ENCODE measurements at regions not wholly inside any gene's neighbourhood (a gene's known extent, or its start where the extent isn't known, plus 50 kb on each side); places are given as distances from the start of the nearest gene placed in this dataset.

- no peak overlapping the region for H3K18ac ChIP-seq (ENCODE audit: insufficient read length, low read depth, low read length)
- H4K91ac ChIP-seq (ENCODE audit: insufficient read length, low read depth, low read length), result no peak overlapping the region
- no peak overlapping the region for H2BK5ac ChIP-seq (ENCODE audit: insufficient read length, low read length)
- H2BK15ac ChIP-seq (ENCODE audit: low read depth, low read length), result no peak overlapping the region
- H3K9ac ChIP-seq (ENCODE audit: extremely low read depth, insufficient read length, low read length), result no peak overlapping the region
- H4K8ac ChIP-seq (replicated peaks; ENCODE audit: insufficient read length, low read depth, low read length), result no peak overlapping the region
- no peaks in the 10 kb centered on the region for H3K9me3 Mint-ChIP-seq
- H4K20me1 ChIP-seq (ENCODE audit: control insufficient read depth, insufficient read depth, insufficient read length), result no peaks in the 10 kb centered on the region
- no peak for TF ChIP-seq CTCF (conservative IDR thresholded peaks at IDR 0.05)
- H3K23me2 ChIP-seq (ENCODE audit: insufficient read length, low read depth, low read length, poor library complexity, severe bottlenecking), result no peaks in the 10 kb centered on the region
- H2AK5ac ChIP-seq (ENCODE audit: insufficient read length, low read length), result no peak overlapping the region
- H3K27ac Mint-ChIP-seq, result no peak overlapping the region
- H2AFZ ChIP-seq (ENCODE audit: low read length), result no peak overlapping the region
- no peak overlapping the region for H3K27ac ChIP-seq (ENCODE audit: insufficient read length, low read depth, low read length)
- no peak overlapping the region for H2BK20ac ChIP-seq (ENCODE audit: low read depth, low read length, poor library complexity, severe bottlenecking)
- no peak overlapping the region for H3K56ac ChIP-seq (ENCODE audit: insufficient read length, low read depth, low read length)
- H3K9me3 ChIP-seq (ENCODE audit: control insufficient read depth, low read depth, low read length), result no peaks in the 10 kb centered on the region
- no peak overlapping the region for H3K4me3 Mint-ChIP-seq
- H3K14ac ChIP-seq (ENCODE audit: insufficient read depth, low read length), result no peak overlapping the region
- H3K36me3 Mint-ChIP-seq (ENCODE audit: insufficient read depth in 1 of 3, low read depth in 3 of 3), result no peaks in the 10 kb centered on the region
- no peaks in the 10 kb centered on the region for H3K79me1 ChIP-seq (ENCODE audit: insufficient read depth, low read depth, low read length, poor library complexity, severe bottlenecking)
- no peak overlapping the region for H4K5ac ChIP-seq (ENCODE audit: insufficient read length, low read depth, low read length)
- no peak overlapping the region for H3K23ac ChIP-seq (ENCODE audit: insufficient read length, low read depth, low read length)
- no peaks in the 10 kb centered on the region for H3K4me1 Mint-ChIP-seq
- H3K4ac ChIP-seq (ENCODE audit: low read depth, low read length), result no peak overlapping the region
- no peaks in the 10 kb centered on the region; the same call in 1 of the 2 replicates for H3K27me3 Mint-ChIP-seq (ENCODE audit: low read depth)
- H3K27me3 ChIP-seq (ENCODE audit: insufficient read depth, low read length), result no peaks in the 10 kb centered on the region
- no peak overlapping the region for H2BK12ac ChIP-seq (ENCODE audit: insufficient read length, low read depth, low read length)
- DNase-seq, result no peak
- WGBS (ENCODE audit: extremely low coverage, insufficient read length, low lambda C conversion rate), result no CpG with 5 or more reads among the region's 1 CpG
- no peak overlapping the region for H3K4me2 ChIP-seq (ENCODE audit: insufficient read depth, insufficient read length, low read length)
- H3K4me1 ChIP-seq (ENCODE audit: insufficient read depth, low read length), result no peaks in the 10 kb centered on the region
- no peak overlapping the region for H2BK120ac ChIP-seq (ENCODE audit: low read depth, low read length, poor library complexity, severe bottlenecking)
- no peaks in the 10 kb centered on the region for H3K79me2 ChIP-seq (ENCODE audit: insufficient read depth, low read length)
- H3T11ph ChIP-seq (ENCODE audit: low read length), result no peak overlapping the region
Observed at GRCh38 chr3:74000725-74001124, 376.0 kb upstream of the PDZRN3 start.

Data from H9 (cell line).